Panc1 (cell line): ENCODE measurements at regions not wholly inside any gene's neighbourhood (a gene's known extent, or its start where the extent isn't known, plus 50 kb on each side); places are given as distances from the start of the nearest gene placed in this dataset.

Experiments used
- CTCF ChIP-seq: fragments of 450-650 bp; IDR thresholded peaks from 2 replicates; pipeline ENCODE4 v1.5.1; 2017; ENCODE audit warnings: mild to moderate bottlenecking
- POLR2AphosphoS5 ChIP-seq: IDR thresholded peaks from 2 replicates; pipeline ENCODE4 v1.6.1; 2012; ENCODE audit warnings: mild to moderate bottlenecking, low read depth, low read length, moderate library complexity
- REST ChIP-seq, 2 experiments: IDR thresholded peaks; 2 replicates each; pipeline ENCODE4 v1.6.1; 2011 to 2012; ENCODE audit warnings: low read depth in 2 of 2, control low read depth in 1 of 2, low read length in 1 of 2, mild to moderate bottlenecking in 1 of 2, moderate library complexity in 1 of 2; ENCODE audit not compliant: insufficient read depth in 1 of 2
- SIN3A ChIP-seq: IDR thresholded peaks from 2 replicates; pipeline ENCODE4 v1.6.1; 2012; ENCODE audit warnings: low read depth, mild to moderate bottlenecking, low read length, moderate library complexity, borderline replicate concordance; ENCODE audit not compliant: insufficient read depth
- TCF7L2 ChIP-seq: IDR thresholded peaks from 2 replicates; pipeline ENCODE4 v1.6.1; 2011; ENCODE audit warnings: mild to moderate bottlenecking, low read depth, low read length, inconsistent platforms

GRCh38 chr3:181384970-181385369 is 326.8 kb upstream of the SOX2 start:
- no peak for TF ChIP-seq CTCF
- no peak for TF ChIP-seq POLR2AphosphoS5
- no peak for TF ChIP-seq TCF7L2
- no peak for TF ChIP-seq REST (IDR thresholded peaks at IDR 0.05; ENCODE audit: insufficient read depth in 1 of 2, low read depth in 2 of 2, low read length in 1 of 2)
- TF ChIP-seq SIN3A = no peak
